A549 (cell line): ENCODE measurements at regions not wholly inside any gene's neighbourhood (a gene's known extent, or its start where the extent isn't known, plus 50 kb on each side); places are given as distances from the start of the nearest gene placed in this dataset.

Experiments used
- ATAC-seq, 2 experiments: fragments of 200-7000 bp in 1 of 2; fragments of >200 bp in 1 of 2; cut with Nextera tagmentation in 1 of 2; cut with Tn5 transposase in 1 of 2; 3 replicates each; pipeline versions ENCODE4 v1.8.0 to v1.9.1; 2018 to 2020; ENCODE audit warnings: mild to moderate bottlenecking in 1 of 2, moderate library complexity in 1 of 2
- CTCF ChIA-PET: fragments of 300-600 bp; sonication (Branson Sonifier 250); formaldehyde crosslinking; extraction: SDS; loops from one replicate; lab custom pipeline; 2021; ENCODE audit warnings: antibody characterized with exemption, inconsistent platforms; lab: Yijun Ruan, JAX
- POLR2A ChIA-PET: fragments of 350-600 bp; formaldehyde crosslinking; extraction: SDS; loops from one replicate; lab custom pipeline; 2021; ENCODE audit warnings: antibody characterized with exemption, inconsistent platforms; lab: Yijun Ruan, JAX
- DNase-seq, 2 experiments: peaks; one replicate each; pipeline versions ENCODE4 v3.0.0 to v3.0.0-alpha.2; 2011 to 2016; ENCODE audit warnings: low read depth in 1 of 2, low spot score in 1 of 2
- FAIRE-seq: peaks from 2 replicates; lab custom pipeline; 2011; peaks lifted over from hg19 to GRCh38; lab: Jason Lieb, UNC
- H3K27ac ChIP-seq, 2 experiments: fragments of >200 bp; sonication (Bioruptor Twin); formaldehyde crosslinking; 3 replicates each; pipeline ENCODE4 v1.5.1; 2016 to 2017
- H3K4me1 ChIP-seq: fragments of >200 bp; sonication (Bioruptor Twin); formaldehyde crosslinking; 3 replicates; pipeline ENCODE4 v1.6.1; 2016
- H3K4me2 ChIP-seq: fragments of >200 bp; sonication (Bioruptor Twin); formaldehyde crosslinking; 3 replicates; pipeline ENCODE4 v1.6.1; 2016
- H3K4me3 ChIP-seq: fragments of >200 bp; sonication (Bioruptor Twin); formaldehyde crosslinking; 3 replicates; pipeline ENCODE4 v1.5.1; 2016
- H3K9me3 ChIP-seq: fragments of >200 bp; sonication (Bioruptor Twin); formaldehyde crosslinking; 3 replicates; pipeline ENCODE4 v1.6.1; 2016
- CBX8 ChIP-seq: fragments of 200-600 bp; sonication (generic); IDR thresholded peaks from 2 replicates; pipeline ENCODE4 v1.6.1; 2016
- CEBPB ChIP-seq, 2 experiments: fragments of >200 bp in 1 of 2; sonication (Bioruptor Twin) in 1 of 2; formaldehyde crosslinking in 1 of 2; IDR thresholded peaks; 2 replicates each; pipeline ENCODE4 v1.6.1; 2012 to 2016
- CHD4 ChIP-seq: fragments of 200-600 bp; sonication (generic); IDR thresholded peaks from 2 replicates; pipeline ENCODE4 v1.6.1; 2016; ENCODE audit warnings: antibody characterized with exemption, mild to moderate bottlenecking, borderline replicate concordance
- EHMT2 ChIP-seq: fragments of 200-600 bp; sonication (generic); IDR thresholded peaks from 2 replicates; pipeline ENCODE4 v1.6.1; 2016; ENCODE audit warnings: antibody characterized with exemption, low read depth, mild to moderate bottlenecking, moderate library complexity
- ESRRA ChIP-seq: fragments of 150-350 bp; IDR thresholded peaks from 2 replicates; pipeline ENCODE4 v1.6.1; 2014; ENCODE audit warnings: mild to moderate bottlenecking, low read length, borderline replicate concordance
- GATA3 ChIP-seq: IDR thresholded peaks from 2 replicates; pipeline ENCODE4 v1.6.1; 2012; ENCODE audit warnings: borderline replicate concordance
- HOXA7 ChIP-seq: fragments of 250-450 bp; sonication (Bioruptor Pico); IDR thresholded peaks from 2 replicates; pipeline ENCODE4 v1.5.0; 2020; ENCODE audit warnings: mild to moderate bottlenecking, moderate library complexity
- JUN ChIP-seq, 2 experiments: fragments of >200 bp; sonication (Bioruptor Twin); formaldehyde crosslinking; IDR thresholded peaks; 2 replicates in 1 of 2; 3 replicates in 1 of 2; pipeline ENCODE4 v1.6.1; 2016 to 2017
- MYC ChIP-seq: IDR thresholded peaks from 2 replicates; pipeline ENCODE4 v1.6.1; 2012; ENCODE audit warnings: mild to moderate bottlenecking, inconsistent platforms, low read length, improper control_type of control experiment, borderline replicate concordance
- PHF8 ChIP-seq: fragments of 200-600 bp; sonication (generic); IDR thresholded peaks from 2 replicates; pipeline ENCODE4 v1.6.1; 2016; ENCODE audit warnings: low read depth, mild to moderate bottlenecking, antibody characterized with exemption, moderate library complexity, borderline replicate concordance
- POLR2AphosphoS2 ChIP-seq: conservative IDR thresholded peaks from 2 replicates; pipeline ENCODE4 v1.6.1; 2012; ENCODE audit warnings: low read length, improper control_type of control experiment, inconsistent platforms
- RAD21 ChIP-seq, 2 experiments: fragments of >200 bp in 1 of 2; sonication (Bioruptor Twin) in 1 of 2; formaldehyde crosslinking in 1 of 2; IDR thresholded peaks in 1 of 2; conservative IDR thresholded peaks in 1 of 2; 2 replicates in 1 of 2; 3 replicates in 1 of 2; pipeline ENCODE4 v1.6.1; 2012 to 2018; ENCODE audit warnings: inconsistent platforms in 1 of 2
- RARB ChIP-seq: fragments of 250-450 bp; sonication (Bioruptor Pico); IDR thresholded peaks from 2 replicates; pipeline ENCODE4 v1.8.0; 2021; ENCODE audit warnings: mild to moderate bottlenecking, moderate library complexity
- REST ChIP-seq: fragments of 200-600 bp; sonication (generic); IDR thresholded peaks from 2 replicates; pipeline ENCODE4 v1.6.1; 2016; ENCODE audit warnings: antibody characterized with exemption, mild to moderate bottlenecking, moderate library complexity
- RNF2 ChIP-seq: fragments of 200-600 bp; sonication (generic); IDR thresholded peaks from 2 replicates; pipeline ENCODE4 v1.6.1; 2016; ENCODE audit warnings: low read depth, mild to moderate bottlenecking, antibody characterized with exemption, moderate library complexity, borderline replicate concordance
- SMC3 ChIP-seq: fragments of >200 bp; sonication (Bioruptor Twin); formaldehyde crosslinking; IDR thresholded peaks from 3 replicates; pipeline ENCODE4 v1.6.1; 2018; ENCODE audit warnings: inconsistent platforms
- ZFP36 ChIP-seq: fragments of 450-650 bp; IDR thresholded peaks from 2 replicates; pipeline ENCODE4 v1.6.1; 2014; ENCODE audit warnings: borderline replicate concordance; ENCODE audit not compliant: partially characterized antibody
- ZSCAN20 ChIP-seq: fragments of 250-450 bp; sonication (Bioruptor Pico); IDR thresholded peaks from 2 replicates; pipeline ENCODE4 v1.8.0; 2022; ENCODE audit warnings: mild to moderate bottlenecking, moderate library complexity
- WGBS: methylation state at CpG from one replicate; pipeline ENCODE4 v1.1.6; 2017; ENCODE audit errors: missing lambda C conversion rate; 5-methylcytosine and 5-hydroxymethylcytosine counted together
- TF ChIP-seq, protein P1 (sequence below): IDR thresholded peaks from 2 replicates; pipeline ENCODE4 v1.6.1; 2012
- TF ChIP-seq, protein P2 (sequence below): fragments of >200 bp; sonication (Bioruptor Twin); formaldehyde crosslinking; IDR thresholded peaks from 3 replicates; pipeline ENCODE4 v1.6.1; 2016
- TF ChIP-seq, protein P3 (sequence below): fragments of 450-650 bp; IDR thresholded peaks from 2 replicates; pipeline ENCODE4 v1.6.1; 2014; ENCODE audit warnings: antibody characterized with exemption

GRCh38 chr1:213397638-213398037 is 346.6 kb downstream of the RPS6KC1 start:
- TF ChIP-seq CEBPB (IDR thresholded peaks at IDR 0.05) (no peak), CHD4 (no peak), JUN (IDR thresholded peaks at IDR 0.05) (no peak), RNF2 (no peak), MYC (no peak), PHF8 (no peak), CBX8 (no peak), HOXA7 (CRISPR knock-in tag) (no peak), EHMT2 (no peak), POLR2AphosphoS2 (no peak), REST (no peak), ESRRA (no peak), RAD21 (conservative IDR thresholded peaks at IDR 0.05 in 1 of 2, IDR thresholded peaks at IDR 0.05 in 1 of 2) (no peak), ZSCAN20 (CRISPR knock-in tag) (no peak), ZFP36 (no peak), SMC3 (no peak), RARB (CRISPR knock-in tag) (no peak)
- TF ChIP-seq, protein P1, sequence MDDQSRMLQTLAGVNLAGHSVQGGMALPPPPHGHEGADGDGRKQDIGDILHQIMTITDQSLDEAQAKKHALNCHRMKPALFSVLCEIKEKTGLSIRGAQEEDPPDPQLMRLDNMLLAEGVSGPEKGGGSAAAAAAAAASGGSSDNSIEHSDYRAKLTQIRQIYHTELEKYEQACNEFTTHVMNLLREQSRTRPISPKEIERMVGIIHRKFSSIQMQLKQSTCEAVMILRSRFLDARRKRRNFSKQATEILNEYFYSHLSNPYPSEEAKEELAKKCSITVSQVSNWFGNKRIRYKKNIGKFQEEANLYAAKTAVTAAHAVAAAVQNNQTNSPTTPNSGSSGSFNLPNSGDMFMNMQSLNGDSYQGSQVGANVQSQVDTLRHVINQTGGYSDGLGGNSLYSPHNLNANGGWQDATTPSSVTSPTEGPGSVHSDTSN, result no peak
- TF ChIP-seq, protein P2, sequence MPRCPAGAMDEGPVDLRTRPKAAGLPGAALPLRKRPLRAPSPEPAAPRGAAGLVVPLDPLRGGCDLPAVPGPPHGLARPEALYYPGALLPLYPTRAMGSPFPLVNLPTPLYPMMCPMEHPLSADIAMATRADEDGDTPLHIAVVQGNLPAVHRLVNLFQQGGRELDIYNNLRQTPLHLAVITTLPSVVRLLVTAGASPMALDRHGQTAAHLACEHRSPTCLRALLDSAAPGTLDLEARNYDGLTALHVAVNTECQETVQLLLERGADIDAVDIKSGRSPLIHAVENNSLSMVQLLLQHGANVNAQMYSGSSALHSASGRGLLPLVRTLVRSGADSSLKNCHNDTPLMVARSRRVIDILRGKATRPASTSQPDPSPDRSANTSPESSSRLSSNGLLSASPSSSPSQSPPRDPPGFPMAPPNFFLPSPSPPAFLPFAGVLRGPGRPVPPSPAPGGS, result no peak
- TF ChIP-seq, all 56 proteins: peak for 0
- FAIRE-seq (no peak), DNase-seq (no peak), ATAC-seq (no peak)
- POLR2A ChIA-PET, result no interaction called here
- WGBS, result 57% methylated on average over 7 of the region's 7 CpGs
- Histone ChIP-seq H3K9me3 (no peaks in the 10 kb centered on the region), H3K27ac (no peak overlapping the region), H3K4me3 (no peak overlapping the region), H3K4me1 (no peaks in the 10 kb centered on the region), H3K4me2 (no peak overlapping the region)
- CTCF ChIA-PET, result no interaction called here

DNA sequence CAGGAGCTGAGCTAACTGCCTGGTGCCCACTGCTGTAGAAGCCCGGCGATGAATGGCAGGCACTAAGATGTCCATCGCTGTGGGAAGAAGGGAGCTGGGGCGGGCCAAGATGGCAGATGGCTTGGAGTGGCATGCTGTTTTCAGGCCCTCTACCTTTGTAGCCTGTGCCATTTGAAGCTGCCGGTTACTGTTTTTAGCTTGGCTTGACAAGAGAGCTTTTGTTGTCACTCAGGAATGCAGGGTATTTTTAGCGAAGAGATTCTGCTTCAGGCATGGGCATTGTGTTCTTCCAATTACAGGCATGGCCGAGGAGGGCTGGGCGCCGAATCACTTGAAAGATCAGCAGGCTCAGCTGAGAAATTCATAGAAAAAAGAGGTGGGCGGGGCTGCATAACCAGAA is 348.7 kb downstream of the RPS6KC1 start:
- Histone ChIP-seq H3K4me2 (no peak overlapping the region), H3K9me3 (no peaks in the 10 kb centered on the region), H3K27ac (no peak overlapping the region), H3K4me1 (no peaks in the 10 kb centered on the region), H3K4me3 (no peak overlapping the region)
- ChIA-PET CTCF (no interaction called here), POLR2A (no interaction called here)
- WGBS, result 39% methylated on average over 10 of the region's 10 CpGs
- FAIRE-seq, result no peak
- DNase-seq, result no peak
- ATAC-seq, result no peak
- TF ChIP-seq, protein P3, sequence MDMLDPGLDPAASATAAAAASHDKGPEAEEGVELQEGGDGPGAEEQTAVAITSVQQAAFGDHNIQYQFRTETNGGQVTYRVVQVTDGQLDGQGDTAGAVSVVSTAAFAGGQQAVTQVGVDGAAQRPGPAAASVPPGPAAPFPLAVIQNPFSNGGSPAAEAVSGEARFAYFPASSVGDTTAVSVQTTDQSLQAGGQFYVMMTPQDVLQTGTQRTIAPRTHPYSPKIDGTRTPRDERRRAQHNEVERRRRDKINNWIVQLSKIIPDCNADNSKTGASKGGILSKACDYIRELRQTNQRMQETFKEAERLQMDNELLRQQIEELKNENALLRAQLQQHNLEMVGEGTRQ, result no peak
- no peak for TF ChIP-seq GATA3
